HG03066 (cell line): ENCODE measurements at regions not wholly inside any gene's neighbourhood (a gene's known extent, or its start where the extent isn't known, plus 50 kb on each side); places are given as distances from the start of the nearest gene placed in this dataset.
"Not testable (repeated sequence)": the region's sequence is repeated elsewhere in the genome, so short reads cannot be mapped to it uniquely, and the experiment has no call there.

Source experiments
- ATAC-seq: cut with Tn5 transposase; IDR thresholded peaks from one replicate; pipeline ENCODE4 v1.9.1; 2021; ENCODE audit warnings: low read depth; ENCODE audit not compliant: unreplicated experiment

DNA sequence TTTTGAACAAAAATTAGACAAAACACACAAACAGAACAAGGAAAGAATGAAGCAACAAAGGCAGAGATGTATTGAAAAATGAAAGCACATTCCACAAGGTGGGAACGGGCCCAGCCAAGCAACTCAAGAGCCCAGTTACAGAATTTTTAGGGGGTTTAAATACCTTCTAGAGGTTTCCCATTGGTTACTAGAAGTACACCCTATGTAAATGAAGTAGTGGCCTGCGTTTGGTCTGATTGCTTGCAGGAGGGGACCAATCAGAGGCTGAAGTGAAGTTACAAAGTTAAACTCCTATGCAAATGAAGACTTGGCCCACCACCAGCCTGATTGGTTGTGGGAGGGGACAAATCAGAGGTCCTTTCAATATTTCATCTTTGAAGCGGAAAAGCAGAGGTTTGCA lies 593.7 kb upstream of the MMS22L start:
- no peak for ATAC-seq

DNA sequence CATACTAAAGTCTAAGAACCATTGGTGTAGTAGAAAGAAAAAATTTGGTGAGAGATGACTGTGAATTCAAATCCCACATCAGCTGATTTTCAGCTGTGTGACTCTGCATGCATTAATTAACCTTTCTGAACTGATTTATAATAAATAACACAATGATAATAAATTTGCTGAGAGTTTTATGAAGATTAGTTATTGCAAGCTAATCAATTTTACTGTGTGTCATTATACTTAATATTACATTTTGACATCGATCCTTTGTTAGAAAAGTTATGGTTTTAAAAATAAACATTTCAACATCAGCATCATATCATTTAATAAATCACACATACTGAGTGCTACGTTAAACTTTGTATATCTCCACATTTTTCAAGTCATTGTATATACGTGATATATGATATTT lies 599.7 kb upstream of the MMS22L start:
- ATAC-seq, result no peak

DNA sequence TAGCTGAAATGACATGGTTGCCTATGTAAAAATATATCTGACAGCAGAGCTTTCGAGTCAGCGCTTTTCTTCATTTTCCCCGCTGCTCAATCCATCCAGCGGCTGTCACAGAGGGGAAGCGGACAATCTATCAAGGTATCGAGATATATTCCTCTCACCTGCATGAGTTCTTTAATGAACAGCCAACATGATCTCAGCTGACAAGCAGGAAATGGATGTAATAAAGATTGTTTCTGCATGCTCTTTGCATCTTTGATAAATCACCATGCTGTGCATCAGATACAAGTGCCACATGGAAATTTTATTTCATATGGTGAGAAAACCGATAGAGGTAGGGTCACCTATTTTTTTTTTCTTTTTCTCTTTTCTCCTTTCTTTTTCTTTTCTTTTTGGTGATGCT lies 602.3 kb upstream of the MMS22L start:
- no peak for ATAC-seq

DNA sequence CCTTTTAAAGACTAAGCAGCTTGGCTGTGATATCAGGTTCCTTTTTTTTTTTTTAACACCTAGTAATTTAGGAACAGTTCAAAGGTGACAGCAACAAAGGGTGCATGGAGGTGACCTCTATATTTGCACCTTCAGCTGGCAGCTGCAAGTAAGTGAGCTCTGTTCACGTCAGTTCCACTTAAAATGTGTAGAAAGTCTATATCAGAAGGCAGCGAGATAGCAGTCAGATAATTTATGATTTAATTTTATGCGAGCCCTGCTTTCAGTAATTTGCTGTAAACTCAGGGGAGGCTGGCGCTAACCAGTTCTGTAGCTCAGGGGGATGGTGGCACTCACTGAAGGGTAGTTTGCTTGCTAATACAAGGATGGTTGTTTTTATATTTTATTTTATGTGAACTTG lies 602.8 kb upstream of the MMS22L start:
- ATAC-seq, result no peak

DNA sequence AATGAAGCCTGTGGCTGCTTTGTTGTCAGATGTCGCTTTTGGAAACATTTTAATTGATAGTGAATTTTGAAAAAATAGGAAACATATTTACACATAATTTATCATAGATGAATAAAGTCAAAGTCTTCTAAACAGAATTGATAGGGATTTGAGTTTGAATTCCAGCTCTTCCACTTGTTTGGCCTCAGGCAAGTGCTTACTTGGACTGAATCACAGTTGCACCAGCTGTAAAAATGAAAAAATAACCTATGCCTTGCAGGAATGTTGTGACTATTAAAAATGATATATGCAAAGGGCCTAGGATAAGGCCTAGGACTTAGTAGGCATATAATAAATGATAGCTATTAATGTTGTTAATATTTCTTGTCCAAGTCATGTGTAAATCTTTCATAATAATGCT lies 618.5 kb upstream of the MMS22L start:
- no peak for ATAC-seq

DNA sequence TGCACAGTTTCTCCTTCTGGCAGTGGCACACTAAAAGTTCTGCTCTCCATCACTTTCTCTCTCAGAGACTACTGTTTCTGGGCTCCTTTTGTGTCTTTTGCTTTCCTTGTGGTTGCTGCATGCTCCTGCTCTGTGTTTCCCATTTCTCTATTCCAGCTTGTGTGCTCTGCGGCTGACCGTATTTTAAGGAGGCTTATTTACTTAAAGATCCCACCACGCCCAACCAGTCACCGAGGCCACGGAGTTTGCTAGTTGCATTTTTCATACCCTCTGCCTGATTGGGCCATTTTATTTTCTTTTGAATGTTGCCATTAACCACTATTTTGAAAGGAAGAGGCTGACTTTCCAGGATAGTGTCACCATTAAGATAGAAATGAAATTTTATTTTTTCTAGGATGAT lies 626.4 kb upstream of the MMS22L start:
- no peak for ATAC-seq

DNA sequence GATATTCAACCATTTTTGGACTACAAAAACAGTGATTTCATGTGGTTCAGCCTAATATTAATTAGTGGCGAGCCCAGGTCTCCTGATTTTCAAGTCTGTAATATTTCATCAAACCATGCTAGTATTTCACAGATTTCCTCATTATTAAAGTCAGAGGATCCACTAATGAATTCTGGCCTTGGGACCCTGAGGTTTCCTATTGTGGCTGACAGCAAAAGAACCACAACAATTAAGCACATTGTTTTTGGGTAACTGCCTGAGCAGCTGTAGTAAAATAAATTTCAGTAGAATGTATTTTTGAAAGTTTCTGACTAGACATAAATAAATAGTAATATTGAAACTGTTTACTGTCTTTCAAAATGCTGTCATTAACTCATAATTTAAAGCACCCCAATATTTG lies 630.7 kb upstream of the MMS22L start:
- no peak for ATAC-seq

DNA sequence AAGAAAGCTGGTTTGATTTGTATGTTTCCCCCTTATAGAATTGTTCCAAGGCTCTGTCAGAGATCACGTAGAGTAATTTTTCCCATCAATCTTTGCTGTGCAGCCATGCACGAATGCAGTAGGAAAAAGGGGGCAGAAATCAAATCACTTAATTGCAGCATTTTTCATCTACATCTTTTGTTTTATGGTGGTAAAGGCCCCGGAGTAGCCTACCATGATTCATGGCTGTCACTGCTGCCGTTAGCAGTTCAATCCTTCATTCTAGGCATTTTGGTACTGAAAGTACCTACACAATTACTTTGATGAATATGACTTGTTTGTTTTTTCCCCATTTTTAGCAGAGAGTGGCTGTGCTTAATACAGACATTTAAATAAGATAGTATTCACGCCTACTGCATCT lies 631.9 kb upstream of the MMS22L start:
- no peak for ATAC-seq

DNA sequence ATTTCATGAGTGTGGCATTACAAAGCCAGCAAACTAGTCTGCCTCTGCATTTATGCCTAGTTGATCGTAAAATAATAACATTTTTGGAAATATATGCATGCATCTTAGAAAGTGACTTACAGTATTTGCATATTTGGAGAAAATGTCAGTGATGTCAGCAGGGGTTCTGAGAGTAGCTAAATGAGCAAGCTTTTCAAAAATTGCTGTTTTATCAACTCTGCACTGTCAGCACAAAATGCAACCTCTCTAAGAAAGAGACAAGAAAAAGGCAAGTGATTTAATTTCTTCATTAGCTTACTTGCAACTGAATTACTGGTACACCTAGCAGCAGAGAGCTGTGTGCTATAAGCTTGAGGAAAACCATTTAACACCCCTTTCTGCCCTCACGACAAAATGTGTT lies 632.5 kb upstream of the MMS22L start:
- no peak for ATAC-seq

DNA sequence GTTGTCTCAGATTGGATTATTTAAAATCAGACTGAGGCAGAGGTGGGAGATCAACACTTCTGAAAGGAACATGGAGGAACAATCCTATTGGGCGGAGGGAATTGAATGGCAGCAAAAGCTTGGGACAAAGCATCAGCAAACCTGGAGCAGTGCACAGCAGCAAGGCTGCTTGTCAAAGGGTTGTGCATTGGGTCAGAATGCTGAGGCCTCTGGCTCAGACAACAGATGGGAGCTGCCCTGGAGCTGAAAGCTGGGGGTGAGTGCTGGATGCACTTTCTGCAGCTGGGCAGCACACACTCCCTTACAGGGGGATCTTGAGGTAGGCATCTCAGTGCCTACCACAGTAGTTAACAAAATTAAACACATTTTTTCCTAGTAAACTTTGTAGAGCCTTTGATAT lies 634.4 kb upstream of the MMS22L start:
- no peak for ATAC-seq

DNA sequence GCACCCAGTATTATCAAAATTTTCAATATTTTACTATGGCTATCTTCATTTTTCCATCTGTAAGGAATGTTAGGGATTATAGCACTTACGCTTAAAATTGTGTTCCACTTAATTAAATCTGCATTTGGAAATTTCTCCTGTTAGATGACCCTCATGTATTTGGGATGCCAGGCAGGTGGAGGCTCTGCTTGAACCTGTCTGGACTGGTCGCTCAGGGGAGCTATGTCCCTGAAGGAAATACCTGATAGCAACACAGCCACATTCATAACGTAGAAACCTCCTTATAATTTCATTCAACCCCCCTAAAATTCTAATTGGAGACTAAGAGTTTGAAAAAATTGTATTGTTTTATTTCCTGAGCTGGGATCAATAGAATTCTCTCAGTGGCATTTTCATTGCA lies 636.0 kb upstream of the MMS22L start:
- no peak for ATAC-seq

DNA sequence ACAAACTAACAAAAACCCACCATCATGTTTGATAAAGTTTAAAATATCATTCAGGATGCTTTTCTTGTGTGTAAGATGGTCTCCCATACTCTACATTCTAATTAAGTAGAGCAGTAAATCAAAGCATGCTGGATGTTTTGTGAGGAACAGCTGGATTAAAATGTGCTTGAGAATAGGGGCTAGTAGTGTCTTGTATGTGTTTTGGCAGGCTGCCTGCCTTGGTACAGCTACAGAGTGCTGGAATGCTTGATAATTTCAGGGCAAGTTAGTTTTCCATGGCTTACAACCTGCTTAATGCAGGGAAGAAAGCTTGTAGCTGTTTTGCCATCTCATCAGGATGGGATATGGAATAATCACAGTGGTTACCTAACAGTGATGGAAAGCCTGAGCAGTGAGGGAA lies 636.6 kb upstream of the MMS22L start:
- no peak for ATAC-seq

DNA sequence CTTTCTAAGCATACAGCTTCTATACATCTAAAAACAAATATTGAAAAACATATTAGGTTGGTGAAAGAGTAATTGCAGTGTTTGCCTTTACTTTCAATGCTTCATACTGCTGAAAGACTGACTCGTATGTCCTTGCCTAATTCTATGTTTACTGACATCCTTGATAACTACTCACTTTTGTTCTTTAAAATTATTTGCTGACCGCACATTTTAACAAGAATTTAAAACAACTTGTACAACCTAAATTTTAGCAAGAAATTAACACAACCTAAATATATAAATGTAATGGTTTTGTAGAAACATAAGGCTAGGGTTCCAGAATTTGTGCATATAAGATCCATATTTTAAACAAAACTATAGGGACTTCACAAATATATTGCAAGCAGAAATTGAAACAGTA lies 640.2 kb upstream of the MMS22L start:
- no peak for ATAC-seq

DNA sequence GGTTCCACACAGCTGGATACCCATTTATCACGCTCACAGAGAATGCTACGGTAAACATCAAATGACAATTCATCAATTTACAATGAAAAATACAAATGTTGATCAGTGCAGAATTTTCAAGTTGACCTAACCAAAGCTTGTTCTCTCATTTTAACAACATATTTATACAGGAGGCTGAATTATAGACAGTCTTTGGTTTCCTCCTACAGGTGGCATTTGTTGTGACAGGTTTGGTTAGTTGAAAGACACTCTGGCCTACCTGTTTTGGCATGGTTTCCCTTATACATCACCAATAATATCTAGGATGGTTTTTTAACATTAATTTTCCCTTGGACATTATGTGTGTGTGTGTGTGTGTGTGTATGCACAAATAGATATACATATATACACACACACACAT lies 642.5 kb upstream of the MMS22L start:
- ATAC-seq, result no peak

DNA sequence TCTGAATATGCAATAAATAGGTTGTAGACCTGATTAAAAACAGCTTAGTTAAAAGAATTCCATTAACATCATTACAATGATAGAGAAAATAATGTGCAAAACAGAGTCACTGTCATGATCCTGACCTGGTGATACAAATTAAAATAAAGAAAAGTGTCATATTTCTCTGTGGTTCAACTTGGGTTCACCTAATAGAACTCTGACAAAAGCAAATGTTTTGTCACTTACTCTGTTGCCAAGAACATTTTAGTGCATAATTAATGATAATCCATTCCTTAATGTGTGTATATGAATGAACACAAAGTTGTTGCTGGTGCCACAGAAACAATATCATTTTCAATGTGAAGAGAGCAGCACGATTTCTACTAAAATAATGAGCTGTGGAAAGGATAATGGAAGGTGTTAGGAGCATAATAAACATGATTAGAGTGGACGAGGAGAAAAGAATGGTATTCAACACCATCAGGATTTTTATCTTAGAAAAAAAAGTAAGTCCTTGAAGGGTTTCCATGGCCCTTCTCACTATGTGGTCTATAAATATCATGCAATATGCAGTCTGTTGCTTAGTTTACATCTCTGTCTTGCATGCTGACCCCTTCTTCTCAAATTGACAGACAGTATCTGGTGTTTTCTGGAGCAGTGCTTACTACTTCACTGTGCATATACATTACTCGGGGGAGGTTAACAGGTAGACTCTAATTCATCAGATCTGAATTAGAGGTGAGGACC lies 656.6 kb upstream of the MMS22L start:
- ATAC-seq, result no peak

DNA sequence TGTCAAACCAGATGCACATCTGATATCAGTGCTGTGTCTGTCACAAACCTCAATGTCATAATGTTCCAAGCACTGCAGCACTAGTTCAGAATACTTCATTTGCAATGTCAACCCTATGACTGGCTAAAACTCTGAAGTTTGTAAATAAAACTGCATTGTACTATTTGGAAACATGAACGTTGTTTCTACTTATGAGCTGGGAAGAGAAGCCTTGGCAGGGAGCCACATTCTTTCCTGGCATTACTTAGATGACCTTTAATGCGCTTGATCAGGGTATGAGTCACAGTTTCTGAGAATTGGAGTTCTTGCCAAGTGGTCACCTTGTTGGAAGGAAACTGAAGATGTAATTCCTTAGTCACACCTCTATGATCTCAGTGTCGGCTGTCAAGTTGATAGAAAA lies 664.8 kb upstream of the MMS22L start:
- no peak for ATAC-seq

DNA sequence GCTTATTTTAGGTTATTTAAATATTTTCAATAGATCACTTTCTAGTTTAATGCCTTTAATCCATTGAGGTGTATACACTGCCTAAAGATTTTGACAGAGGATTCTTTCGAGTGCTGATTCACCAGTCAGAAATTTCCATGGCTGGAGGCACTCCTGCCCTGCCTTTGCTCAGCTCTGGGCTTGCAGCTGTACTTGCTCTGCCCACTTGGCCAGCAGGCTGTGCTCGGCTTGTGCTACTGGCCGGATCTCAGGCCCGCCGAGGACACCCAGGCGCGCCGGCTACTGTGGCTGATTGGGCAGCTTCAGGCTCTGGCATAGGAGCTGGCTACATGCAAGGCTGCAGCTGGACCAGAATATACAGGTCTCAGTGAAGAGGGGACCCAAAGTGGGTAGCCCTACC lies 675.1 kb upstream of the MMS22L start:
- no peak for ATAC-seq

DNA sequence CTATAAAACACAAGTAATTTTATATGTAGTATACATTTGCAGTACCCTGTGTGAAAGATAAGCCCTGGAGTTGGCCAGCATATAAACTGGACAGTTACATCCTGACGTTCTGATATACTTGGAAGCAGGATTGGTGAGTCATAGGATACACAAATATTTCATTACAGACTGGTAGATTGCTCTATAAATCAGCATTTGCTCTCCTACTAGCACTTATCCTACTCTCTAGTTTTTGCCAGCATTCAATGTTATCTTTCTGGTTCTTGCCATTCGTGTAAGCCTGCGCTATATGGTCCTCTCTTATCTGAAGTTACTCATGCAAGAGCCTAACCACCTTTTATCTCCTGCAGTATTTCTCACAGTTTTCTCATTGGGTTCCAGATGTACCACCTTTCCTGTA lies 680.2 kb upstream of the MMS22L start:
- ATAC-seq, result no peak

DNA sequence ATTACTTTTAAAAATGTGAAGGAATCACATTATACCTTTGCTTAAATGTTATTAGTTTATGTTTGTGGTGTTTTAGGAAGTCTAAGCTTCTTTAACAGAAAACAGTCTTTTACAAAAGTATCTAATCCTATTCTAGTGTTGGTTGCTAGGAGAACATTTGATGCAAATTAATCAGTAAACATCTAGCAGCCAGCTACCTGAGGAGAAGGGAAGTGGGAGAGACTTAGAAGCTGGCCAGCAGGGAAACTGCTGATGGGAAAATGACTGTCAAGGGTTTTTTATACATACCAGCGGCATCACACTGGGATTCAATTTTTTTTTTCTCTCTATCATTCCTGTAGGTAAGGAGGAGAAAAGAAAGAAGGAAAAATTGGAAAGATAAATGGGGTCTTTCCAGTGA lies 686.0 kb upstream of the MMS22L start:
- no peak for ATAC-seq

DNA sequence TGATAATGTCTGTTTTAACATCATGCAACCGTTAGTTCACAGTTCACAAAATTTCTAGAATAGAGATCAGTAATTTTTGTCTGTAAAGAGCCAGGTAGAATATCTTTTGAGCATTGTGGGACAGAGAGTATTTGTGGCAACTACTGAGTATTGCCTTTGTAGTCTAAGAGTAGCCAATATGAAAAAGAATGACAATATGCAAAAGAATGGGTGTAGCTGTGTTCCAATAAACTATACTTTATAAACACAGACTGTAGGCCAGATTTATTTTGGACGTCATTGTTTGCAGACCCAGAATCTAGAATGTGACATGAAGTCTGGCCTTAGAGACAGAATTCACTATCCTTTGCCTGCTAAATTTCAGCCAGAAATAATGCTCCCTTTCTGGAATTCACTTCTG lies 694.1 kb upstream of the MMS22L start:
- no peak for ATAC-seq

DNA sequence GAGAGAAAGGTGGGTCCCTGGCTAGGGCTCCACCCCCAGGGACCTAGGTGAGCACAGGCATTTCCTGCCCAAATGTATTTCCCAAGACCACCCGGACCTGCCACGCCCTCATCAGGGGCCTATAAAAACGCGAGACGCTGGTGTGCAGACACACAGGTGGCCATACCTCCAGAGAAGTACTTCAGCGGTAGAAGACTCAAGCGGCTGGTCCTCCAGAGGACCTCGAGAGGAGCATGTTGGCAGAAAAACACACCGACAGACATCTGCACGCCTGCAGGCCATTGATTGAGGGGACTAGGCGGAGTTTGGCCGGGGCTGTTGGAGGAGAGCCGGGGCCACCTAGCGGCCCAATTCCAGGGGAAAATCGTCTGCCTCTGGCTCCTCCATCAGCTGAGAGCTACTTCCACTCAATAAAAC lies 695.8 kb upstream of the MMS22L start:
- ATAC-seq, result no peak

DNA sequence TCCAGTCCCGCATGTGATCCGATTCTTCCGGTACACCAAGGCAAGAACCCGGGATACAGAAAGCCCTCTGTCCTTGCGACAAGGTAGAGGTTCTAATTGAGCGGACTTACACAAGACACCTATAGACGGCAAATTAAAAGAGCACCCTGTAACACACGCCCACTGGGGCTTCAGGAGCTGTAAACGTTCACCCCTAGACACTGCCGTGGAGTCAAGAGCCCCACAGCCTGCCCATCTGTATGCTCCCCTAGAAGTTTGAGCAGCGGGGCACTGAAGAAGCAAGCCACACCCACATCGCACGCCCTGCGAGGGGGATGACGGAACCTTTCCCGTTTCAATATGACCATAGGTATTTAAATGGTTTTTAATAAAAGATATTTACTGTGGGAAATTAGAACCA lies 696.3 kb upstream of the MMS22L start:
- not testable (repeated sequence) for ATAC-seq

DNA sequence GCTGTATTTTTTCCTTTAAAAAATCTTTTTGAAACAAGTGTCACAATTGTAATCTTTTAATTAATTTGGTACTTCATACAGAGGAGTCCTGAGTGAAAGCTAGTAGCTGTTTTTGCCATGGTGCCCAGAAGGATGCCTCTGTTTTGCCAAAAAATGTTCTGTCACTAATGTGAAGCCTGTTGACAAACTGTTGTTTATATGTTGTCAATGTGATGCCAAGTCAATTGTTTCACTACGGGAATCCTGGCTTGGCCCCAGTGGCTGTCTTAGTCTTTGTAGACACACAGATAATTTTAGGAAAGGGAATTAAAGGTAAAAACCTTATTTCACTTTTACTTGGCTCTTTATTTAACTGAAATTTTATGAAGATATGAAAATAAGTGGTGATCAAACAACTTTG lies 706.4 kb upstream of the MMS22L start:
- ATAC-seq, result no peak
